Transverse colon (tissue), 3 donors: ENCODE measurements at regions not wholly inside any gene's neighbourhood (a gene's known extent, or its start where the extent isn't known, plus 50 kb on each side); places are given as distances from the start of the nearest gene placed in this dataset.

ENCODE experiments used
- CTCF ChIP-seq, 5 experiments: fragments of 200-600 bp in 3 of 5; fragments of 450-650 bp in 2 of 5; sonication (generic) in 3 of 5; IDR thresholded peaks; 1 replicate in 2 of 5; 2 replicates in 3 of 5; pipeline ENCODE4 v1.5.1; 2016 to 2017; ENCODE audit warnings: antibody characterized with exemption in 5 of 5, inconsistent platforms in 3 of 5, mild to moderate bottlenecking in 2 of 5, moderate library complexity in 1 of 5
- POLR2A ChIP-seq: fragments of 450-650 bp; IDR thresholded peaks from one replicate; pipeline ENCODE4 v1.6.1; 2016; ENCODE audit warnings: antibody characterized with exemption, mild to moderate bottlenecking, moderate library complexity

GRCh38 chr11:91956711-91957110, 267.9 kb upstream of the FAT3 start:
- TF ChIP-seq POLR2A: no peak
- no peak for TF ChIP-seq CTCF (IDR thresholded peaks at IDR 0.05)
